Panc1 (cell line): ENCODE measurements at regions not wholly inside any gene's neighbourhood (a gene's known extent, or its start where the extent isn't known, plus 50 kb on each side); places are given as distances from the start of the nearest gene placed in this dataset.

Experiments used
- ATAC-seq: fragments of 200-7000 bp; cut with Tn5 transposase; 2 replicates; pipeline ENCODE4 v1.9.1; 2020; ENCODE audit warnings: mild to moderate bottlenecking, moderate library complexity
- BruUV-seq: library from RNA; stranded (reverse); fragments of 400-500 nt; replicated peaks from 2 replicates; lab custom pipeline; 2021; lab: Mats Ljungman, UMichigan
- CTCF ChIA-PET: fragments of 300-600 bp; sonication (Branson Sonifier 250); formaldehyde crosslinking; loops from one replicate; lab custom pipeline; 2022; ENCODE audit warnings: antibody characterized with exemption; lab: Charles Lee
- POLR2A ChIA-PET: fragments of 300-600 bp; sonication (Branson Sonifier 250); formaldehyde crosslinking; loops from one replicate; lab custom pipeline; 2022; ENCODE audit warnings: antibody characterized with exemption; lab: Charles Lee
- DNase-seq: peaks from one replicate; pipeline ENCODE4 v3.0.0-alpha.2; 2010; ENCODE audit warnings: low read depth, low spot score
- H3K27ac ChIP-seq: 2 replicates; pipeline ENCODE4 v1.5.1; 2011; ENCODE audit warnings: mild to moderate bottlenecking, low read length, inconsistent platforms
- H3K27me3 ChIP-seq: fragments of 200-500 bp; sonication (Bioruptor generic); 2 replicates; pipeline ENCODE4 v1.6.0; 2014; ENCODE audit warnings: low read length, inconsistent platforms; ENCODE audit not compliant: control insufficient read depth, insufficient read depth
- H3K36me3 ChIP-seq: fragments of 200-500 bp; sonication (Bioruptor generic); 2 replicates; pipeline ENCODE4 v1.5.1; 2014; ENCODE audit warnings: inconsistent platforms, mild to moderate bottlenecking, low read length, moderate library complexity; ENCODE audit not compliant: control insufficient read depth, insufficient read depth
- H3K4me1 ChIP-seq: 2 replicates; pipeline ENCODE4 v1.5.1; 2011; ENCODE audit warnings: inconsistent platforms, mild to moderate bottlenecking, low read length, moderate library complexity; ENCODE audit not compliant: control insufficient read depth, insufficient read depth
- H3K4me3 ChIP-seq, 2 experiments: 2 replicates each; pipeline ENCODE4 v1.5.1; 2011 to 2012; ENCODE audit warnings: low read depth in 2 of 2, low read length in 2 of 2, mild to moderate bottlenecking in 2 of 2, inconsistent platforms in 1 of 2, moderate library complexity in 1 of 2
- H3K9me3 ChIP-seq: fragments of 200-500 bp; sonication (Bioruptor generic); 2 replicates; pipeline ENCODE4 v1.5.1; 2014; ENCODE audit warnings: low read depth, mild to moderate bottlenecking, inconsistent platforms, low read length, moderate library complexity; ENCODE audit not compliant: control insufficient read depth, insufficient read depth
- CTCF ChIP-seq: fragments of 450-650 bp; IDR thresholded peaks from 2 replicates; pipeline ENCODE4 v1.5.1; 2017; ENCODE audit warnings: mild to moderate bottlenecking
- POLR2AphosphoS5 ChIP-seq: IDR thresholded peaks from 2 replicates; pipeline ENCODE4 v1.6.1; 2012; ENCODE audit warnings: mild to moderate bottlenecking, low read depth, low read length, moderate library complexity
- SIN3A ChIP-seq: IDR thresholded peaks from 2 replicates; pipeline ENCODE4 v1.6.1; 2012; ENCODE audit warnings: low read depth, mild to moderate bottlenecking, low read length, moderate library complexity, borderline replicate concordance; ENCODE audit not compliant: insufficient read depth
- TCF7L2 ChIP-seq: IDR thresholded peaks from 2 replicates; pipeline ENCODE4 v1.6.1; 2011; ENCODE audit warnings: mild to moderate bottlenecking, low read depth, low read length, inconsistent platforms
- in situ Hi-C: cut with HindIII; loops from 2 replicates; pipeline ENCODE4 v1.10.0; 2016; ENCODE audit warnings: low sequenced_read_pairs, low pct_unique_long_range_greater_than_20kb
- intact Hi-C: fragments of 100-400 bp; cut with micrococcal nuclease; formaldehyde crosslinking; loops from one replicate; pipeline ENCODE4 v1.10.0; 2022; ENCODE audit not compliant: unreplicated experiment
- TF ChIP-seq, protein P1 (sequence below), 2 experiments: IDR thresholded peaks; 2 replicates each; pipeline ENCODE4 v1.6.1; 2011 to 2012; ENCODE audit warnings: low read depth in 2 of 2, control low read depth in 1 of 2, low read length in 1 of 2, mild to moderate bottlenecking in 1 of 2, moderate library complexity in 1 of 2; ENCODE audit not compliant: insufficient read depth in 1 of 2

- H3K4me1 ChIP-seq = no peaks in the 10 kb centered on the region
- CTCF ChIA-PET = no interaction called here
- no peak overlapping the region for H3K4me3 ChIP-seq
- no peaks in the 10 kb centered on the region for H3K36me3 ChIP-seq
- no peak for ATAC-seq
- DNase-seq = no peak
- BruUV-seq = no TSS peak
- POLR2A ChIA-PET = no interaction called here
- no peak for TF ChIP-seq CTCF
- TF ChIP-seq TCF7L2 = no peak
- TF ChIP-seq POLR2AphosphoS5 = no peak
- no peak for TF ChIP-seq SIN3A
- TF ChIP-seq, protein P1, sequence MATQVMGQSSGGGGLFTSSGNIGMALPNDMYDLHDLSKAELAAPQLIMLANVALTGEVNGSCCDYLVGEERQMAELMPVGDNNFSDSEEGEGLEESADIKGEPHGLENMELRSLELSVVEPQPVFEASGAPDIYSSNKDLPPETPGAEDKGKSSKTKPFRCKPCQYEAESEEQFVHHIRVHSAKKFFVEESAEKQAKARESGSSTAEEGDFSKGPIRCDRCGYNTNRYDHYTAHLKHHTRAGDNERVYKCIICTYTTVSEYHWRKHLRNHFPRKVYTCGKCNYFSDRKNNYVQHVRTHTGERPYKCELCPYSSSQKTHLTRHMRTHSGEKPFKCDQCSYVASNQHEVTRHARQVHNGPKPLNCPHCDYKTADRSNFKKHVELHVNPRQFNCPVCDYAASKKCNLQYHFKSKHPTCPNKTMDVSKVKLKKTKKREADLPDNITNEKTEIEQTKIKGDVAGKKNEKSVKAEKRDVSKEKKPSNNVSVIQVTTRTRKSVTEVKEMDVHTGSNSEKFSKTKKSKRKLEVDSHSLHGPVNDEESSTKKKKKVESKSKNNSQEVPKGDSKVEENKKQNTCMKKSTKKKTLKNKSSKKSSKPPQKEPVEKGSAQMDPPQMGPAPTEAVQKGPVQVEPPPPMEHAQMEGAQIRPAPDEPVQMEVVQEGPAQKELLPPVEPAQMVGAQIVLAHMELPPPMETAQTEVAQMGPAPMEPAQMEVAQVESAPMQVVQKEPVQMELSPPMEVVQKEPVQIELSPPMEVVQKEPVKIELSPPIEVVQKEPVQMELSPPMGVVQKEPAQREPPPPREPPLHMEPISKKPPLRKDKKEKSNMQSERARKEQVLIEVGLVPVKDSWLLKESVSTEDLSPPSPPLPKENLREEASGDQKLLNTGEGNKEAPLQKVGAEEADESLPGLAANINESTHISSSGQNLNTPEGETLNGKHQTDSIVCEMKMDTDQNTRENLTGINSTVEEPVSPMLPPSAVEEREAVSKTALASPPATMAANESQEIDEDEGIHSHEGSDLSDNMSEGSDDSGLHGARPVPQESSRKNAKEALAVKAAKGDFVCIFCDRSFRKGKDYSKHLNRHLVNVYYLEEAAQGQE (IDR thresholded peaks at IDR 0.05; ENCODE audit: insufficient read depth in 1 of 2, low read depth in 2 of 2, low read length in 1 of 2) = no peak
- H3K27me3 ChIP-seq = no peaks in the 10 kb centered on the region
- in situ Hi-C loops = no loop called here
- no peak overlapping the region for H3K27ac ChIP-seq
- no peaks in the 10 kb centered on the region for H3K9me3 ChIP-seq
- intact Hi-C loops = no loop called here
Observed at GRCh38 chr2:48118895-48119294, 195.6 kb upstream of the FOXN2 start.

DNA sequence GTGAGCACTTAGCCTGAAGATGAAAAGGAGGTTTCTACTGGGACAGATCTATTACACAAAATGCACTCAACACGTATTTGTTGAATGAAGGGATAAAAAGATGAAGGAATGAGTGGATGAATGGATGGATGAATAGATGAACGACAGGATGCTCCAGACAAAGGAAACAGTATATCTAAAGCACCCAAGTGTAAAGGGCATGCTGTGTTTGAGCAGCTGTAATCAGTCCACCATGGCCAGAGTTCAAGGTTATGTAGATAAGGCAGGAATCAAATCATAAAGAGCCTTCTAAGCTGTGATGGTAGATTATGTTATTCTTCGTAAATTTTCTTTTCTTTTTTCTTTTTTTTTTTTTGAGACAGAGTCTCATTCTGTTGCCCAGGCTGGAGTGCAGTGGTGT lies 194.4 kb upstream of the FOXN2 start:
- H3K9me3 ChIP-seq = no peaks in the 10 kb centered on the region
- ATAC-seq (no peak), DNase-seq (no peak)
- no peak overlapping the region for H3K27ac ChIP-seq
- no peaks in the 10 kb centered on the region for H3K27me3 ChIP-seq
- in situ Hi-C loops = no loop called here
- intact Hi-C loops = no loop called here
- ChIA-PET POLR2A (no interaction called here), CTCF (no interaction called here)
- no peak overlapping the region for H3K4me3 ChIP-seq
- TF ChIP-seq, protein P1 (IDR thresholded peaks at IDR 0.05; ENCODE audit: insufficient read depth in 1 of 2, low read depth in 2 of 2, low read length in 1 of 2) = no peak
- TF ChIP-seq CTCF = no peak
- TF ChIP-seq TCF7L2 = no peak
- no peak for TF ChIP-seq POLR2AphosphoS5
- TF ChIP-seq SIN3A = no peak
- H3K36me3 ChIP-seq = no peaks in the 10 kb centered on the region
- no TSS peak for BruUV-seq
- no peaks in the 10 kb centered on the region for H3K4me1 ChIP-seq
